Immature natural killer cell (primary cell): ENCODE measurements at regions not wholly inside any gene's neighbourhood (a gene's known extent, or its start where the extent isn't known, plus 50 kb on each side); places are given as distances from the start of the nearest gene placed in this dataset.
"Not testable (repeated sequence)": the region's sequence is repeated elsewhere in the genome, so short reads cannot be mapped to it uniquely, and the experiment has no call there.

Experiments used
- DNase-seq, 3 donors: peaks; one replicate each; pipeline ENCODE4 v3.0.0; 2022; ENCODE audit warnings: mixed read lengths in 1 of 3
- H3K27ac Mint-ChIP-seq, 6 donors: one replicate each; pipeline ENCODE4 v1.8.0; 2020; ENCODE audit warnings: mixed read lengths in 6 of 6, mild to moderate bottlenecking in 5 of 6, inconsistent platforms in 4 of 6, moderate library complexity in 3 of 6
- H3K27me3 Mint-ChIP-seq, 3 donors: one replicate each; pipeline ENCODE4 v1.8.0; 2020 to 2021; ENCODE audit warnings: low read depth in 3 of 3, mild to moderate bottlenecking in 3 of 3, mixed read lengths in 3 of 3, moderate library complexity in 3 of 3, inconsistent platforms in 1 of 3
- H3K36me3 Mint-ChIP-seq, 3 donors: one replicate each; pipeline ENCODE4 v1.8.0; 2020; ENCODE audit warnings: mixed read lengths in 3 of 3, inconsistent platforms in 2 of 3, mild to moderate bottlenecking in 2 of 3
- H3K4me1 Mint-ChIP-seq, 2 donors: one replicate each; pipeline ENCODE4 v1.8.0; 2020; ENCODE audit warnings: inconsistent platforms in 2 of 2, mild to moderate bottlenecking in 2 of 2, mixed read lengths in 2 of 2, moderate library complexity in 1 of 2
- H3K4me3 Mint-ChIP-seq, 5 donors: one replicate each; pipeline ENCODE4 v1.8.0; 2020; ENCODE audit warnings: mild to moderate bottlenecking in 5 of 5, mixed read lengths in 5 of 5, inconsistent platforms in 3 of 5, moderate library complexity in 3 of 5
- H3K9me3 Mint-ChIP-seq, 6 donors: one replicate each; pipeline ENCODE4 v1.8.0; 2020; ENCODE audit warnings: mild to moderate bottlenecking in 6 of 6, mixed read lengths in 6 of 6, inconsistent platforms in 4 of 6, moderate library complexity in 3 of 6

GRCh38 chr6:71360556-71361335 lies 72.1 kb downstream of the OGFRL1 start:
- not testable (repeated sequence) for H3K27me3 Mint-ChIP-seq, H3K36me3 Mint-ChIP-seq, H3K4me1 Mint-ChIP-seq, H3K9me3 Mint-ChIP-seq, H3K4me3 Mint-ChIP-seq, H3K27ac Mint-ChIP-seq, DNase-seq

- peaks cover 1 to 5% (median 2%) of the 10 kb centered on the region in 3 donors for H3K27me3 Mint-ChIP-seq
- H3K36me3 Mint-ChIP-seq: no peaks in the 10 kb centered on the region
- H3K4me1 Mint-ChIP-seq: peaks cover 4 to 9% of the 10 kb centered on the region in 2 donors
- H3K4me3 Mint-ChIP-seq: no peak overlapping the region
- no peak for DNase-seq
- no peaks in the 10 kb centered on the region for H3K9me3 Mint-ChIP-seq
- H3K27ac Mint-ChIP-seq: no peak overlapping the region
These were observed 76.4 kb downstream of the OGFRL1 start for GRCh38 chr6:71364889-71365542.

GRCh38 chr6:71367756-71368155 lies 79.1 kb downstream of the OGFRL1 start:
- no peaks in the 10 kb centered on the region for H3K9me3 Mint-ChIP-seq
- peaks cover 1 to 5% (median 2%) of the 10 kb centered on the region in 3 donors for H3K27me3 Mint-ChIP-seq
- H3K4me1 Mint-ChIP-seq: peaks cover 4 to 9% of the 10 kb centered on the region in 2 donors
- no peak overlapping the region for H3K4me3 Mint-ChIP-seq
- no peak for DNase-seq
- H3K27ac Mint-ChIP-seq: no peak overlapping the region
- no peaks in the 10 kb centered on the region for H3K36me3 Mint-ChIP-seq

GRCh38 chr6:71368284-71368683 lies 79.7 kb downstream of the OGFRL1 start:
- no peaks in the 10 kb centered on the region for H3K36me3 Mint-ChIP-seq
- peaks cover 4 to 9% of the 10 kb centered on the region in 2 donors for H3K4me1 Mint-ChIP-seq
- H3K27me3 Mint-ChIP-seq: peaks cover 1 to 5% (median 2%) of the 10 kb centered on the region in 3 donors
- H3K27ac Mint-ChIP-seq: no peak overlapping the region
- H3K4me3 Mint-ChIP-seq: no peak overlapping the region
- DNase-seq: no peak
- no peaks in the 10 kb centered on the region for H3K9me3 Mint-ChIP-seq

- peaks cover 0 to 7% (median 2%) of the 10 kb centered on the region in 3 donors for H3K27me3 Mint-ChIP-seq
- peaks cover 0 to 4% (median 0%) of the 10 kb centered on the region in 6 donors for H3K9me3 Mint-ChIP-seq
- H3K36me3 Mint-ChIP-seq: no peaks in the 10 kb centered on the region
- no peak overlapping the region for H3K4me3 Mint-ChIP-seq
- no peak overlapping the region for H3K27ac Mint-ChIP-seq
- H3K4me1 Mint-ChIP-seq: peaks cover 2% of the 10 kb centered on the region in 2 donors
- DNase-seq: no peak
These were observed 82.9 kb downstream of the OGFRL1 start for GRCh38 chr6:71371559-71371958.

- Mint-ChIP-seq H3K4me1 (no peaks in the 10 kb centered on the region), H3K4me3 (no peak overlapping the region), H3K36me3 (no peaks in the 10 kb centered on the region), H3K9me3 (peaks cover 0 to 4% (median 0%) of the 10 kb centered on the region in 6 donors), H3K27me3 (peaks cover 0 to 2% (median 0%) of the 10 kb centered on the region in 3 donors), H3K27ac (no peak overlapping the region)
- DNase-seq: no peak
These were observed 85.3 kb downstream of the OGFRL1 start for GRCh38 chr6:71373943-71374342.

- H3K4me3 Mint-ChIP-seq: no peak overlapping the region
- H3K27ac Mint-ChIP-seq: no peak overlapping the region
- peaks cover 0 to 4% (median 0%) of the 10 kb centered on the region in 6 donors for H3K9me3 Mint-ChIP-seq
- H3K27me3 Mint-ChIP-seq: peaks cover 0 to 4% (median 2%) of the 10 kb centered on the region in 3 donors
- DNase-seq: no peak
- H3K4me1 Mint-ChIP-seq: no peaks in the 10 kb centered on the region
- no peaks in the 10 kb centered on the region for H3K36me3 Mint-ChIP-seq
These were observed 87.1 kb downstream of the OGFRL1 start for GRCh38 chr6:71375676-71376075.

GRCh38 chr6:71376830-71377229 lies 88.2 kb downstream of the OGFRL1 start:
- no peak overlapping the region for H3K27ac Mint-ChIP-seq
- no peak overlapping the region for H3K4me3 Mint-ChIP-seq
- H3K9me3 Mint-ChIP-seq: peaks cover 0 to 4% (median 0%) of the 10 kb centered on the region in 6 donors
- H3K27me3 Mint-ChIP-seq: peaks cover 0 to 5% (median 5%) of the 10 kb centered on the region in 3 donors
- no peaks in the 10 kb centered on the region for H3K4me1 Mint-ChIP-seq
- H3K36me3 Mint-ChIP-seq: no peaks in the 10 kb centered on the region
- no peak for DNase-seq

- Mint-ChIP-seq H3K4me3 (no peak overlapping the region), H3K4me1 (no peaks in the 10 kb centered on the region), H3K9me3 (no peaks in the 10 kb centered on the region), H3K27me3 (peaks cover 0 to 5% (median 3%) of the 10 kb centered on the region in 3 donors), H3K36me3 (no peaks in the 10 kb centered on the region), H3K27ac (no peak overlapping the region)
- no peak for DNase-seq
These were observed 94.9 kb downstream of the OGFRL1 start for GRCh38 chr6:71383476-71383875.

- Mint-ChIP-seq H3K27me3 (peaks cover 0 to 8% (median 5%) of the 10 kb centered on the region in 3 donors), H3K27ac (no peak overlapping the region), H3K9me3 (no peaks in the 10 kb centered on the region), H3K4me1 (no peaks in the 10 kb centered on the region), H3K4me3 (no peak overlapping the region), H3K36me3 (no peaks in the 10 kb centered on the region)
- no peak for DNase-seq
These were observed 95.4 kb downstream of the OGFRL1 start for GRCh38 chr6:71383901-71384489.

GRCh38 chr6:71385111-71385822 lies 96.7 kb downstream of the OGFRL1 start:
- no peak overlapping the region for H3K27ac Mint-ChIP-seq
- no peaks in the 10 kb centered on the region for H3K4me1 Mint-ChIP-seq
- H3K27me3 Mint-ChIP-seq: peaks cover 0 to 10% (median 5%) of the 10 kb centered on the region in 3 donors
- no peaks in the 10 kb centered on the region for H3K36me3 Mint-ChIP-seq
- DNase-seq: no peak
- no peaks in the 10 kb centered on the region for H3K9me3 Mint-ChIP-seq
- no peak overlapping the region for H3K4me3 Mint-ChIP-seq

- no peak overlapping the region for H3K4me3 Mint-ChIP-seq
- H3K4me1 Mint-ChIP-seq: no peaks in the 10 kb centered on the region
- no peak overlapping the region for H3K27ac Mint-ChIP-seq
- peaks cover 0 to 7% (median 0%) of the 10 kb centered on the region in 3 donors for H3K27me3 Mint-ChIP-seq
- no peak for DNase-seq
- no peaks in the 10 kb centered on the region for H3K9me3 Mint-ChIP-seq
- no peaks in the 10 kb centered on the region for H3K36me3 Mint-ChIP-seq
These were observed 97.6 kb downstream of the OGFRL1 start for GRCh38 chr6:71386215-71386614.

GRCh38 chr6:71387179-71387578 lies 98.6 kb downstream of the OGFRL1 start:
- H3K9me3 Mint-ChIP-seq: peaks cover 0 to 5% (median 0%) of the 10 kb centered on the region in 6 donors
- no peaks in the 10 kb centered on the region for H3K36me3 Mint-ChIP-seq
- no peak for DNase-seq
- H3K27ac Mint-ChIP-seq: no peak overlapping the region
- peaks cover 0 to 9% (median 0%) of the 10 kb centered on the region in 3 donors for H3K27me3 Mint-ChIP-seq
- no peaks in the 10 kb centered on the region for H3K4me1 Mint-ChIP-seq
- no peak overlapping the region for H3K4me3 Mint-ChIP-seq
